HEK293T (cell line): ENCODE measurements at regions not wholly inside any gene's neighbourhood (a gene's known extent, or its start where the extent isn't known, plus 50 kb on each side); places are given as distances from the start of the nearest gene placed in this dataset.

Experiments
- ARNT ChIP-seq: fragments of 450-650 bp; IDR thresholded peaks from 2 replicates; pipeline ENCODE4 v1.6.1; 2017; ENCODE audit warnings: mild to moderate bottlenecking
- BHLHE40 ChIP-seq: fragments of 450-650 bp; IDR thresholded peaks from 2 replicates; pipeline ENCODE4 v1.6.1; 2016; ENCODE audit warnings: mild to moderate bottlenecking, moderate library complexity, borderline replicate concordance
- ELF4 ChIP-seq: fragments of 450-650 bp; IDR thresholded peaks from 2 replicates; pipeline ENCODE4 v1.6.1; 2017; ENCODE audit warnings: antibody characterized with exemption
- FOXA1 ChIP-seq: fragments of 450-650 bp; IDR thresholded peaks from 2 replicates; pipeline ENCODE4 v1.6.1; 2016; ENCODE audit warnings: mild to moderate bottlenecking
- FOXK2 ChIP-seq: fragments of 450-650 bp; IDR thresholded peaks from 2 replicates; pipeline ENCODE4 v1.6.1; 2016; ENCODE audit warnings: mild to moderate bottlenecking
- FOXM1 ChIP-seq: fragments of 450-650 bp; IDR thresholded peaks from 2 replicates; pipeline ENCODE4 v1.6.1; 2017; ENCODE audit warnings: mild to moderate bottlenecking, borderline replicate concordance
- L3MBTL2 ChIP-seq: fragments of 450-650 bp; conservative IDR thresholded peaks from 2 replicates; pipeline ENCODE4 v1.6.1; 2016; ENCODE audit warnings: mild to moderate bottlenecking
- NFRKB ChIP-seq: fragments of 450-650 bp; IDR thresholded peaks from 2 replicates; pipeline ENCODE4 v1.6.1; 2016; ENCODE audit warnings: mild to moderate bottlenecking, moderate library complexity
- SP1 ChIP-seq: fragments of 450-650 bp; IDR thresholded peaks from 2 replicates; pipeline ENCODE4 v1.6.1; 2017
- SUZ12 ChIP-seq: fragments of 450-650 bp; IDR thresholded peaks from 2 replicates; pipeline ENCODE4 v1.6.1; 2016; ENCODE audit warnings: mild to moderate bottlenecking
- TARDBP ChIP-seq: fragments of 450-650 bp; IDR thresholded peaks from 2 replicates; pipeline ENCODE4 v1.6.1; 2016

DNA sequence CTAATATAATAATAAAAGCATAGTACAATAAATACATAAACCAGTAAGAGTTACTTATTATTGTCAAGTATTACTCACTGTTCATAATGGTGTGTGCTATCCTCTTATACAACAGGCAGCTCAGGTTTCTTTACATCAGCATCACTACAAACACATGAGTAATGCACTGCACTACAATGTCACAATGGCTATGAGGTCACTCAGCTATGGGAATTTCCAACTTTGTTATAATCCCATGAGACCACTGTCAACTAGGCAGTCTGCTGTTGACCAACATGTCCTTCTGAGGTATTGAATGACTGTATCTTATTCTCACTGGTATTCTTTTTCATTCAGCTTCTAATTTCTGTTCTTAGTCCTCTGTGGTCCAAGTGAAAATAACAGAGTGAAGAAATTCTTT is 250.4 kb upstream of the DSEL start:
- TF ChIP-seq ELF4 (no peak), FOXA1 (no peak), NFRKB (no peak), SUZ12 (no peak), FOXM1 (no peak), BHLHE40 (no peak), FOXK2 (no peak), SP1 (no peak), ARNT (no peak), L3MBTL2 (no peak), TARDBP (no peak)
